A673 (cell line): ENCODE measurements at regions not wholly inside any gene's neighbourhood (a gene's known extent, or its start where the extent isn't known, plus 50 kb on each side); places are given as distances from the start of the nearest gene placed in this dataset.

Source experiments
- BruUV-seq: library from RNA; stranded (reverse); fragments of 400-500 nt; replicated peaks from 2 replicates; lab custom pipeline; 2021; lab: Mats Ljungman, UMichigan
- CTCF ChIA-PET: fragments of 300-600 bp; sonication (Branson Sonifier 250); formaldehyde crosslinking; loops from one replicate; lab custom pipeline; 2022; ENCODE audit warnings: antibody characterized with exemption; lab: Charles Lee
- POLR2A ChIA-PET: fragments of 300-600 bp; sonication (Branson Sonifier 250); formaldehyde crosslinking; loops from one replicate; lab custom pipeline; 2022; ENCODE audit warnings: antibody characterized with exemption; ENCODE audit not compliant: low non-redundant PET; lab: Charles Lee
- DNase-seq: peaks from one replicate; pipeline ENCODE4 v3.0.0-alpha.2; 2015; ENCODE audit warnings: low spot score
- H3K27ac ChIP-seq: fragments of 200-600 bp; sonication (generic); 2 replicates; pipeline ENCODE4 v1.5.1; 2016; ENCODE audit warnings: mixed run types, low read depth, mild to moderate bottlenecking, mixed read lengths, antibody characterized with exemption, low read length; ENCODE audit not compliant: poor library complexity, severe bottlenecking
- H3K27me3 ChIP-seq: fragments of 200-600 bp; sonication (generic); replicated peaks from 2 replicates; pipeline ENCODE4 v1.6.1; 2017; ENCODE audit warnings: mixed run types, low read depth, mild to moderate bottlenecking, mixed read lengths, antibody characterized with exemption, low read length; ENCODE audit not compliant: insufficient read depth, poor library complexity
- H3K36me3 ChIP-seq: fragments of 200-600 bp; sonication (generic); 2 replicates; pipeline ENCODE4 v1.6.1; 2016; ENCODE audit warnings: mixed run types, mild to moderate bottlenecking, mixed read lengths, antibody characterized with exemption, low read length; ENCODE audit not compliant: insufficient read depth, poor library complexity, severe bottlenecking
- H3K4me1 ChIP-seq: fragments of 200-600 bp; sonication (generic); 2 replicates; pipeline ENCODE4 v1.6.1; 2017; ENCODE audit warnings: mixed run types, mild to moderate bottlenecking, mixed read lengths, antibody characterized with exemption, low read length; ENCODE audit not compliant: insufficient read depth, poor library complexity, severe bottlenecking
- H3K4me3 ChIP-seq: fragments of 200-600 bp; sonication (generic); 2 replicates; pipeline ENCODE4 v1.5.1; 2016; ENCODE audit warnings: low read depth, mixed run types, mild to moderate bottlenecking, mixed read lengths, low read length; ENCODE audit not compliant: poor library complexity, severe bottlenecking
- H3K9me3 ChIP-seq: fragments of 200-600 bp; sonication (generic); 2 replicates; pipeline ENCODE4 v1.6.1; 2016; ENCODE audit warnings: mixed run types, low read depth, mild to moderate bottlenecking, mixed read lengths, antibody characterized with exemption, low read length; ENCODE audit not compliant: poor library complexity, severe bottlenecking
- CTCF ChIP-seq: fragments of 300-800, 200-600 bp; sonication (generic); conservative IDR thresholded peaks from 2 replicates; pipeline ENCODE4 v1.5.1; 2017; ENCODE audit warnings: low read depth, mild to moderate bottlenecking, antibody characterized with exemption, low read length, moderate library complexity, mixed read lengths
- EZH2 ChIP-seq: fragments of 200-600 bp; sonication (generic); IDR thresholded peaks from 2 replicates; pipeline ENCODE4 v1.6.1; 2017; ENCODE audit warnings: borderline replicate concordance, low read depth, mild to moderate bottlenecking, mixed read lengths, antibody characterized with exemption, low read length; ENCODE audit not compliant: poor library complexity, severe bottlenecking
- intact Hi-C: fragments of 100-400 bp; cut with micrococcal nuclease; formaldehyde crosslinking; loops from one replicate; pipeline ENCODE4 v1.10.0; 2022; ENCODE audit not compliant: unreplicated experiment

DNA sequence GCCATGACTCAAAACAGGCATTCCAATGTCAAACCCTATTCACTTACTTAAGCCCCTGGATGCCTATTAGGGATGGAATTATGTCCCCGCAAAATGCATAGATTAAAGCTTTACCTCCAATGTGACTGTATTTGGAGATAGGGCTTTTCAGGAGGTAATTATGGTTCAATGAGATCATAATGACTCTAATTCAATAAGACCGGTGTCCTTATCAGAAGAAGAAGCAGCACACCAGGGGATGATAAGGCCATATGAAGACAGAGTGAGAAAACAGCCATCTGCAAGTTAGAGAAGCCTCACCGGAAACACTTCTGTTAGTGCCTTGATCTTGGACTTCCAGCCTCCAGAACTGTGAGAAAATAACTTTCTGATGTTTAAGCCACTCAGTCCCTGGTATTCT is 1131.8 kb upstream of the TMPRSS15 start:
- Histone ChIP-seq H3K4me3 (no peak overlapping the region), H3K4me1 (no peaks in the 10 kb centered on the region), H3K27me3 (no peaks in the 10 kb centered on the region), H3K36me3 (no peaks in the 10 kb centered on the region), H3K9me3 (no peaks in the 10 kb centered on the region), H3K27ac (no peak overlapping the region)
- ChIA-PET CTCF (no interaction called here), POLR2A (no interaction called here)
- intact Hi-C loops, result no loop called here
- TF ChIP-seq CTCF, result no peak
- TF ChIP-seq EZH2, result no peak
- DNase-seq, result no peak
- no TSS peak for BruUV-seq

DNA sequence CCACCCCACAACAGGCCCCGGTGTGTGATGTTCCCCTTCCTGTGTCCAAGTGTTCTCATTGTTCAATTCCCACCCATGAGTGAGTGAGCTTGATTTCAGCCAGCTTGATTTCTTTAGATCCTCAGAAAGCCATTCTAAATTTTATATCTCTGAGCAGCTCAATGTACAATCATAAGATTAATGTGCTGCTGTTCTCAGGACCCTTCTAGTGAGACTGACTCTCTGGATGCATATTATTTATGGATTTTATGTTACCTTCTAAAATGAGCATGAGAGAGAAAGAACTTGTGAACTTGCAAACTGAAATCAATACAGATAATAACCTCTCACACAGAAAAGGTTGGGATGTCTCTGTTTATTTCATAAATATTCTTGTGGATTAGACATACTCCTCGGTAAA is 1133.5 kb upstream of the TMPRSS15 start:
- Histone ChIP-seq H3K9me3 (no peaks in the 10 kb centered on the region), H3K4me1 (no peaks in the 10 kb centered on the region), H3K27me3 (no peaks in the 10 kb centered on the region), H3K4me3 (no peak overlapping the region), H3K27ac (no peak overlapping the region), H3K36me3 (no peaks in the 10 kb centered on the region)
- DNase-seq, result no peak
- intact Hi-C loops, result no loop called here
- TF ChIP-seq EZH2 (no peak), CTCF (no peak)
- BruUV-seq, result no TSS peak
- CTCF ChIA-PET, result no interaction called here
- POLR2A ChIA-PET, result no interaction called here

- intact Hi-C loops, result no loop called here
- Histone ChIP-seq H3K9me3 (peaks cover 13% of the 10 kb centered on the region), H3K4me1 (no peaks in the 10 kb centered on the region), H3K4me3 (no peak overlapping the region), H3K36me3 (no peaks in the 10 kb centered on the region), H3K27me3 (no peaks in the 10 kb centered on the region), H3K27ac (no peak overlapping the region)
- ChIA-PET POLR2A (no interaction called here), CTCF (no interaction called here)
- TF ChIP-seq EZH2, result no peak
- no peak for TF ChIP-seq CTCF
- no peak for DNase-seq
- no TSS peak for BruUV-seq
These were observed 1136.7 kb upstream of the TMPRSS15 start for GRCh38 chr21:19540287-19540686.
